HuH-7 (cell line): ENCODE measurements at regions not wholly inside any gene's neighbourhood (a gene's known extent, or its start where the extent isn't known, plus 50 kb on each side); places are given as distances from the start of the nearest gene placed in this dataset.
"Not testable (repeated sequence)": the region's sequence is repeated elsewhere in the genome, so short reads cannot be mapped to it uniquely, and the experiment has no call there.

Source experiments
- DNase-seq: peaks from one replicate; pipeline ENCODE4 v3.0.0; 2011; ENCODE audit warnings: low spot score

DNA sequence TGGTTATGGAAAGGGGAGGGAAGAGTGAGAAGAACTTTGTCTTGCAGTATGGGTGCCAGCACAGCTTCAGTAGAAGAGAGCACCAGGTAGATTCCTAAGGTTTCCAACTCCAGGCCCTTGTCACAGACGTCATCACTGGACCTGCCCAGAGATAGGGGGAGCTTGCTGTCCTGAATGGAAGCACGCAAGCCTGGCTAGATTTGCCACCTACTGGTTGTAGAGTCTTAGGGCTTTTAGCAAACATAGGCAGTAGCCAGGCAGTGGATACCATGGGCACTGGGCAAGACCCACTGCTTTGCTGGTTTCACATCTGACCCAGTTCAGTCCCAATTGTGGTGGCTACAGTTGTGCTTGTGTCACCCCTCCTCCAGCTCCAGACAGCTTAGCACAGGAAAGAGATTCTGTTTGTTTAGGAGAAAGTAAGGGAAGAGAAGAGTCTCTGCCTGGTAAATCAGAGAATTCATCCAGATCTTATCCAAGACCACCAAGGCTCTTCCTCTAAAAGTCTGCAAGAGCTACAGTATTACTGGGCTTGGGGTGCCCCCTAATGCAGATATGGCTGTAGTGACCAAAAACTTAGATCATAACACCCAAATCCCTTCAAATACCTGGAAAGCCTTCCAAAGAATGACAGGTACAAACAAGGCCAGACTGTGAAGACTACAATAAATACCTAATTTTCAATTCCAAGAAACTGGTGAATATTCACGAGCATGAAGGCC lies 158.9 kb downstream of the HINT1 start:
- no peak for DNase-seq

DNA sequence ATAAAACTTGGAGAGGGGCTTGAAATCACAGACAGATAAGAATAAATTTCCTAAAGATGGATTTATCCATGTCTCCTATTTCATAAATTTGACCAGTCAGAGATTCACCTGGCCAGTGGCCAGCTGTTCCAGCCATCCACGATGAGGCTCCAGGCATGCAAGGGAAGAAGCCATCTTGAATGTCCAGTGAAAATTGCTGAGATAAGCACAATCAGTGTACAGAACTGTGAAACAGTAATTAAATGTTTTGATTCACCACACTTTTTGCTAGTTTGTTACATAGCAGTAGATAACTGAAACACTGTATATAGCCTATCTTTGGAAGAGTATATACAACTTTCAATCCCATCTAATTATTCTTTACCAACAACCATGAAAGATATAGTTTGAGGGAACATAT lies 163.5 kb downstream of the HINT1 start:
- DNase-seq, result no peak

DNA sequence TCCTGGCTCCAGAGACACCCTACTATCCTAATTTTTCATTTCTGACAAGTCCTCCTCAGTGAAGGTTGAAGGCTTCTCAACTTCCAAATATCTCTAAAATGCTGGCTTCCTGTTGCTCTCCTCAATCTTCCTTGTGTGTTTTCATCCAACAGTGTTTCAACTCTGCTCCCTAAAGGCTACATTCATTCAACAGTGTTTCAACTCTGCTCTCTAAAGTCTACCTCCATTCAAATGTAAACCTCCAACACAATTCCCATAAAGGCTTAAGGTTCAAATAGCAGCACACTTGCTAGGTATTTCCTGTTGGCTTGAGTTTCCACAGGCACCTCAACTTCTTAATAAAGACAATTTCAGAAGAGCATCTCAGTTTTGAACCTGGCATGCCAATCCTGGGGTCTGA lies 164.8 kb downstream of the HINT1 start:
- no peak for DNase-seq

DNA sequence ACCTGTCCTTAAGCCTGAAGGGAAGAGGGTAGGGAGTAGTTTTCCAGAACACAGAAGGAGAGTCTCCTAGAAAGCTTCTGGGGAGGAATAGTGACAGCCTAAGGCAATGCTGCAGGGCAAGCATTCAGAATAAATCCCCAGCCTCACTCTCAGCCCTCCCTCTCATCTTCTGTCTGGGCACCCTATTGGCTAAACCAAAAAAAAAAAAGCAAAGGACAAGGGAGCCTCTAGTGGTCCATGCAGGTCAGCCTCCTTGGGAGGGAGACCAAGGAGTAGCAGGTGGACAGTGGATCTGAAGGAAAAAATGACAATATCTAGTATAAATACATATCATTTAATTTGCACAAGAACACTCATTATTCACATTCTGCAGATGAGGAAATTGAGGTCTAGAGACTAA lies 168.3 kb downstream of the HINT1 start:
- not testable (repeated sequence) for DNase-seq

DNA sequence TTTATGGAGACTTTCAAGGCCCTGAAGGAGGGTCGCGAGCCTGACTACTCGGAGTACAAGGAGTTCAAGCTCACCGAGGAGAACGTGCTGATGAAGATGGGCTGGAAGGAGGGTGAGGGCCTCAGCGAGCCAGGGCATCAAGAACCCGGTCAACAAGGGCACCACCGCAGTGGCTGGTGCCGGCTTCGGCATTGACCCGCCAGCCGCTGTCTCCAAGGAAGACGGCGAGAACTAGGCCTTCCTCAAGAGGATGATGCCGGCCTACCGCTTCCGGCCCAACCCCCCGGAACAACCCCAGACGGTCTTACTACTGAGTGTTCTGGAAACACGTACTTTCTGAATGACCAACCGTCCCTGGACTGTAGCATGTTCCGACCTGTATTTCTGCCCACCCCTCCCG lies 169.2 kb downstream of the HINT1 start:
- DNase-seq, result no peak

DNA sequence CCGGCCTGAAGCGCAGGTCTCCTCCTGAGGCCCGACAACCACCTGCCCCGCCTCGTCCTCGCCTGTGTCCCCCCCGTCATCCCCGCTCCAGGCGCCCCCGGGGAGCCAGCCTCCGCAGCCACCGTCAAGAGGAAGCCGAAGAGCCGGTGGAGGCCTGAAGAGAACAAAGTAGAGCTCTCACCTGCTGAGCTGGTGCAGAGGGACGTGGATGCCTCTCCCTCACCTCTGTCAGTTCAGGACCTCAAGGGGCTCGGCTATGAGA lies 169.9 kb downstream of the HINT1 start:
- no peak for DNase-seq

DNA sequence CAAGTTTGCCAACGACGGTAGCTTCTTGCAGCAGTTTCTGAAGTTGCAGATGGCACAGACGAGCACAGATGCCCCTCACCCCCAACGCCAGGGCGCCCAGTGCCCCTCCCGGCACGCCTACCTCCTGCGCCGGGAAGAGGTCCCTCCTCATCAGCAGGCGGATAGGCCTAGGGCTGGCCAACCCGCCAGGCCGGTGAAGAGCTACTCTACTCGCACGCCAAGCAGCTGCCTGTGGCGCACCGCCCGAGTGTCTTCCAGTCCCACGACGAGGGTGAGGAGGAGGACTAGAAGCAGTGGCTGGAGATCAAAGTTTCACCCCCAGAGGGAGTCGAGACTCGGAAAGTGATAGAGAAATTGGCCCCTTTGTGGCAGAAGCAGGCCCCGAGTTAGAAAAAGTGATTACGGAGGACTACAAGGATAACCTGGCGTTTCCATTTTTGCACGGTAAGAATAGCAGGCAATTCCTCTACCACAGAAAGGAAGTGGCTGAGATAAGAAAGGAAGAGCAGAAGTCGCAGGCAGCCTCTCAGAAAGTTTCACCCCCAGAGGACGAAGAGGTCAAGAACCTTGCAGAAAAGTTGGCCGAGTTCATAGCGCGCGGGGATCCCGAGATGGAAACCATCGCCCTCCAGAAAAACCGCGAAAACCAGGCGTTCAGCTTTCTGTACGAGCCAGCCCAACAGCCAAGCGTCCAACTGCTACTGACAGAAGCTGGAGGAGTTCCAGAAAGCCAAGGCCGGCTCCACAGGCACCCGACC lies 170.4 kb downstream of the HINT1 start:
- DNase-seq, result no peak

DNA sequence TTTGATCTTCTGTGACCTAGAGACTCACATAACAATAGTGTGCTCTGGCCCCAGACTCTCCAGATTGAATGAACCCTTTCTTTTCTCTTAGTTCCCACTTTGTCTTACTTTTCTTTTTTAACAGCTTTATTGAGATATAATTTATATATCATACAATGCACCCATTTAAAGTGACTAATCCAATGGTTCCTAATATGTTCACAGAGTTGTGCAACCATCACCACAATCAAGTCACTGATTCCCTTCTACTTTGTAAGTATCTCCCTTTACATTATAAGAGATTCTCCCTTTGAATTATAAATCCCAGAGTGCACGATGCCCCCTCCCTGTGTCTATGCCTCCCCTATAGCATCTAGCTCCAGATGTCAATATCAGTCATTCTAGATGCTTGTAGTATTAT lies 172.4 kb downstream of the HINT1 start:
- DNase-seq, result no peak

DNA sequence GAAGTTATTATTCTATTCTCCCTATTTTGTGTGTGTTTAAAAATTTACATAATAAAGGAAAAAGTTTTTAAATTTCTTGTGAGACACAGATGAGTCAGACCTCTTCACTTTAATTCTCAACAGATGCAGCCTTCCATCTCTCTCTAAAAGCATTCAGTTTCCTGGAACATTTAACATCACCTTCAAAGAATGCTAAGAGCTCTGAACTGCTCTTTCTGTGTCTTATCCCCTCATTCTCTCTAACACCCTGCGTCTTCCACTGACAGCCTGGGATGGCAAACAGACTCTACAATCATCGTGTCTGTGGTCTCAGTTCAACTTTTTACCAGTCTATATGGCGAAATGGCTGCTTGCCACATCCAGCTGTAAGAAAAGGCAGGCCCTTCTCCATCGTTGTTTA lies 173.0 kb downstream of the HINT1 start:
- no peak for DNase-seq

DNA sequence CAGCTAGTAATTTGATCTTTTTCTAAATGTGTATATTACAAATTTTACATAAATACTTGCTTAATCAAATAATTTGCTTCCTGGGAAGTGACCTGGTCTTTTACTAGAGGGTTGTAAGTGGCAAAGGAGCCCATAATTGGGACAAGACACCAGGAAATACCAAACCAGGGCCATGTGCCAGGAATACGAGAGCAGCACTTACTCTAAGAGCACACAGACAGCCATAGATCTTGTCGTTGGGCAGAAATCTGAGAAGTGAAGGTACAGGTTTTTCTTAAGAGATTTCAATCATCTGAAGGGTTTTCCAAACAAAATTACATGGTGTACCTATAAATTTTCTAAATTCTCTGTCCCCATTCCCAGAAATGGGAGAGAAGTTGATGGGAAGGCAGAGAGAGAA lies 179.3 kb downstream of the HINT1 start:
- no peak for DNase-seq

DNA sequence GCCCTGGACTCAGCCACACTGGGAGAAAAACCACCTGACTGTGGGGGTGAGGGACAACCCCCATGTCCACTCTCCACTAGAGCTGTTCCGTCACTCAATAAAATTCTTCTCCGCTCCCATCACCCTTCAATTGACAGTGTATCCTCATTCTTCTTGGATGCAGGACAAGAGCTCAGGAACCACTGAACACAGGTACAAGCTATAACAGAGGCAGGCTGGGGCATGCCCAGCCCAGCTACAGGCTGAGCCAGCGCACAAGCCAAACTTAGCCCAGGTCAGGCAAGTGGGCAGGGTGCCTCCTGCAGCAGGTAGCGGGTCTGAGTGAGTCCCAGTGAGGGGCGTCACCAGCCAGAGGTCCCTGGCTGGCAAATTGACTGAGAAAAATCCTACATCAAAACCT lies 183.4 kb downstream of the HINT1 start:
- no peak for DNase-seq

DNA sequence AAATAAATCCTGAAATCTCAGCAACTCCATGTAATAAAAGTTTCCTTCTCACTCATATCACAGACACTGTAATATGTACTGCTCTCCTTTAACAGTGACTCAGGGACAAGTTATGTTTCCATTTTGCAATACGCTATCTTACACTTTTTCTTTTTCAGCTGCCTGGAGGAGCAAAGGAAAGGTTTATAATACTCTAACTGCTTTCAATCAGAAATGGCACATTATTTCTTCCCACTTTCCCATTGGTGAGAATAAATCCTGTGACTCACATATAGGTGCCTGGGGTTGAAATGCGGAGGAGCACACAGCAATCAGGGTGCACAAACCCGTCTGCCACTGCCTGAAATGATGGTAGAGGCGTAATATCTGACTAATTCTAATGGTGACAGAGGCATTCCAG lies 186.6 kb downstream of the HINT1 start:
- DNase-seq, result no peak

DNA sequence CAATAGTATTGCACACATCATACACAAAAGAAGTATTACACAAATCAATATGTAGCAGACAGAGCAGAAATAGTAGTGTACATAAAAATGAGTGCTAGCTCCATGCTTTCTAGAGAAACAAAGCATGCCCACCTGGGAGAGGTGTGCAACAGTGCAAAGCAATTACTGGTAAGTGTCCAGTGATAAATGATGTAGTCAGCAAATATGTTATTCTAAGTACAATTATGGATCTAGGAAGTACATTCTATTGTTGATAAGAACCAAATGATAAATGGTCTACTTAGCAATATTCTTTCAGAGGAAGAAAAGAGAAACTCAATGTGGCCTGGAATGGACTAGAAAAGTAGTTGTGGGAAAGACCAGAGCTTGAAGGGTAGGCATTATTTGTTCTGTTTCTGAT lies 188.6 kb downstream of the HINT1 start:
- no peak for DNase-seq

DNA sequence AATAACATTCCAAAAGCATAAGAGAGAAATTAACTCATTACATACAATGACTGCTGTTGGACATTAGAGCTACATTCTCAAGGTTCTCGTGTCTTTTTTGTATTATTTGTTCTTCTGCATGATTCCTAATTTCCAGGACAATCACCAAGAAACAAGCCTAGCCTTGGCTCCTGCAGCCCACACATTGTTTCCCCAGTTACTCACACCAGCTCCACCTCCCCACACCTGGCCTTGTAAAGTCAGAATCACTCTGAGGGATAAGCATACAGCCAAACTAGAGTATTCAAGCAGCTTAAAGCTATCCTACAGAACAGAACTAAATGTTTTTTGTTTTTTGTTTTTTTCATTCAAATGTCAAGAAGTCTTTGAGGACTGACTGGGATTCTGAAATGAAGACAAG lies 189.2 kb downstream of the HINT1 start:
- DNase-seq, result no peak

DNA sequence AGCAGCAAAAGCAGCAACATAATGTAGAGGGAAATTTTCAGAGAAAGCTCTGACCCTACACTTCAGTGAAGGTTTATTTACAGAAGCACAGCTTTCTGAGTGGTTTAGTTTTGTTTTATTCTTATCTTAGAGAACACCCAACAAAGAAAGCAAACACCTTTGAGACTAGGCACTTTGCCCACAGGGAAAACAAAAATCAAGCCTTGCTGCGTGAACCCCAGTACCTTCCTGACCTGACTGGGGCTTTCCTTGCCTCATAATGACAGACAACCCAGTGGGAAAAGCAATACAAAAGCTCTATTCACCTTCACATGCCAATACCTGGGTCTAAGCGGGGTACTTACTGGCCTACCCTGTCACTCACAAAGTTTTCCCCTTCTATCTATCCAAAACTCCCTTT lies 189.8 kb downstream of the HINT1 start:
- DNase-seq, result no peak

DNA sequence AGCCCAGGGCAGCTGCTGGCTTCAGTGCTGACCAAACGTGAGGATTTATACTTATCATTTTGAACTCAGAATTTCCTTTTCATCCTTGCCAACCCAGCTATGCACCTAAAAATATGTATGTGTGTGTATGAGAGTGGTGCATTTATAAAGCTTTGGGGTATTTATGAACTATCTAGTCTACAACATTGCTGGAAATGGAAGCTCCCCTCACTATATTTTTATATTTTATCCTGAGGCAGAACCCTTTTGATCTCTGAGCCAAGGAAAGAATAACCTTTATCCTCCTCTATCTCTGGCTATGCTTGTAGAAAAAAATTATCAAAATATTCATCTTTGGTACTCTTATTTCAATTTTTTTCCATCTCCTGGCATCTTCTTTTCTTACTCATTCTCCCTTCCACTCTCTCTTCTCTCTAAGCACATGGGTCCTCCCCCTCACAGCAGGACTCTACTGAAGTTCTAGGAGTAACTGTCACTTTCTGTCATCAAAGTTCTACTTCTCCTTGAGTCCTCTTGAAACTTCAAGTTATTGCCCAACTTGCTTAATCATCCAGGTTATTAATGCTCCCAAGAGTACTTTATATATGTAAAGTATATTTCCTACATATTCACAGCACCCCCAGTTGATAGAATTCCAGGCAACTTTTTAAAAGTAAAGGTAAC lies 190.9 kb downstream of the HINT1 start:
- no peak for DNase-seq

DNA sequence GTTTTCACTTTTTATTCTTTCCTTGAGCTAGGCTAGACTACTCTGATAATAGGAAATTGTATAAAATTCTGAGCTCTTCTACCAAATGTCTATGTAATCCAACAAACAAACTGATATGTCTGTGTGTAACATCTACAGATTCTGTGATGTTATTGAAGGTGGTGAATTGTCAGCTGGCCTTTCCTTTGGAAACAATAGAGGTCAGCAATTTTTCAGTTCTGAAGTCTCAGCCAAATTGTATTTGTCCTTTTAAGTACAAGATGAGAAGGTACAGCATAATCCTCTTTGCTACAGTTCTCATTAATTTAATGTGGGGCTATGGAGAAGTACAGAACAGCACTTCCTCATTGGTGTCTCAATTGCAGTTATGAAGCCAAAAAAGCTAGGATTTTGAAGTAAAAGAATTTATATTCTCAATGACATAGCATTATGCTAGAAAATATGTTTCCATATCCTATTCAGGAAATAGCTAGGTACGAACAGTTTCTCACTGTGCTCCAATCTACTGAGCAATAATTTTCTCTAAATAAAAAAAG lies 198.0 kb downstream of the HINT1 start:
- no peak for DNase-seq

DNA sequence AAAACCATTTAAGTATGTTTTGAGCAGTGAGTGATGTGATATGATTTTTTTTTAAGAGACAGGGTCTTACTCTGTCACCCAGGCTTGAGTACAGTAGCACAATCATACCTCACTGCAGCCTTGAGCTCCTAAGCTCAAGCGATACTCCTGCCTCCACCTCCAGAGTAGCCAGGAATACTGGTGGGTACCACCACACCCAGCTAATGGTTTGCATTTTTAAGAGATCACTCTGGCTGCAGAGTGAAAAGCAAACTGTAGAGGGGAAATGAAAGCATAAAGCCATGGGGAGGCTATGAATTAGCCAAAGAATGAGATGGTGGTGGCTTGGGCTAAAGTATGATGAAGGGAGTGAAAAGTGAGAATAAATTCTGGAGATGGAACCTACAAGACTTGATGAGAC lies 199.1 kb downstream of the HINT1 start:
- no peak for DNase-seq

DNA sequence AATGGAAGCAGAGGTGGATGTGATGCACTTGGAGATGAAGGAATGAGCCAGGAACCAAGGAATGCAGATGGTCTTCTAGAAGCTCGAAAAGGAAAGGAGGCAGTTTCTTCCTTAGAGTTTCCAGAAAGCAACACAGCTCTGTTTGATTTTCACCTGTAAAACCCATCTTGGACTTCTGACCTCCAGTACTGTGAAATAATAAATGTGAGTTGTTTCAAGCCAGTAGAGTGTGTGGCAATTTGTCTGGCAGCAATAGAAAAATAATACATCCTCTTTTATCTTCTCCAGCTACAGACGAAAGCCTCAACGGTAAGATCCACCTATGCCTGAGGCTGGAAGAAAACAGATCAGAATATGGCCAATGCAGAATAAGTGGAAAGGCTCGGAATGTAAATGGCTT lies 199.7 kb downstream of the HINT1 start:
- DNase-seq, result no peak

DNA sequence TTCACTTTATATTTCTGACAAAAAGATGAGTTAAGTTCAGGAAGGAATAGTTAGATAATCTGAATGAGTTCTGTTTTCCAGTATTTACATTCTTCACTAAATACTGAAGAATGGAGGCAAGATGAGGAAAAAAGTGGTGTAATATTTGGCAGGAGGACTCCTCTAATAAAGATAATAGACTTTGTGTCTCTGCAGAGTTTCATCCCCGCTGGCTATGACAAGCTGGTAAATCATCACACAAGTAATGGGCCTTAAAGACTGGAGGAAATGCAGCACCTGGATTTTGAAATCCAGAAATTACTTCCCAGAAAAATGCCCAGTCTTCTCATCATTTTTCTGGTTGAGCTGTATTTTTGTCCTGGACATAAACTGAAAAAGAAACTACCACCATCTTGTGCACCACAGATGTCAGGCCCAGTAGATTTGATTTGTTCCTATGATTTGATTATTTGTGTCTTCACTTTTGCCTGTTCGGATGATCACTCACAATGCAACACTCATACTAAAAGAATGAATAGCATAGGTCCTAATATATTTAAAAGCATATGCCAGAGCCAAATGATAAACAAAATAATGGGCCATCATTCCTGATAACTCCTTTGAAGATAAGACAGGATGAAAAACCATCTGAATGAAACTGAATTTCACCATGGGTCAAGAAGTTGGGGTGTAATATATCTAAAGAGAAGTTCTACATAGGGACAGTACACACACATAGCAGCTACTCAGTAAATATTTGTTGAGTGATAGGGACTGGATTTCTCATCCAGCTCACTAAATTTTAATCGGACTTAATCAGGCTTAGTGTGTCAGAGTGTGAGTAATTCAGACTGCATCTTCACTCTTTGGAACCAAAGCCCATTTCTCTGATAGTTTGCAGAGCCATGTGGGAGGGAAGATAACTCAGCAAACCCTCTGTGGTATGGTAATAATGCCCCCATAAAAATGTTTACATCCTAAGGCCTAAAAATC lies 200.5 kb downstream of the HINT1 start:
- DNase-seq, result no peak

DNA sequence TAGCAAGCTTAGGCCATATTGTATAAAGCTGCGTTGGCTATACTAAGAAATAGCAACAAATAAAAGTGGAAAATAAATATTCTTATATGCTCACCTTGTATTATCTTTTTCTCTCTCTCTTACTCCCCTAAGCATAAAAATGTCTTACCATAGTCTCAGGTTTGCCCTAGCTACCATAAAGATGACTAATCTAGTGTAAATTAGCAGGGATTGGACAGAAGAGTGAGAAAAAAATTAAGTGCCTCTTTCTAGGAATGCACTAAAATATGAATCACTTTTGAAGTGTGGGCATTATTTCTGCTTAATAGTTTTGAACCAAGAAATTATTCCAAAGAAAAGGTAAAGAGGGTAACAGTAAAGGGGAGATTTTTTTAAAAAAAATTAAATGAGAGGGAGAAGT lies 201.3 kb downstream of the HINT1 start:
- DNase-seq, result no peak

DNA sequence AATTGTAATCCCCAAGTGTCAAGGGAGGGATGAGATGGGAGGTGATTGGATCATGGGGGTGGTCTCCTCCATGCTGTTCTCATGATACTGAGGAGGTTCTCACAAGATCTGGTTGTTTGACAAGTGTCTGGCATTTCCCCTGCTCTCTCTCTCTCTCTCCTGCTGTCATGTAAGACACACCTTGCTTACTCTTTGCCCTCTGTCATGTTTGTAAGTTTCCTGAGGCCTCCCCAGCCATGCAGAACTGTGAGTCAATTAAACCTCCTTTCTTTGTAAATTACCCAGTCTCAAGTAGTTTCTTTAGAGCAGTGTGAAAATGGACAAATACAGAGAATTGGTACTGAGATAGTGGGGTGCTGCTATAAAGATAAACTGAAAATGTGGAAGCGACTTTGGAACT lies 207.9 kb downstream of the HINT1 start:
- no peak for DNase-seq
